Ascending aorta (tissue), 2 donors: ENCODE measurements at regions not wholly inside any gene's neighbourhood (a gene's known extent, or its start where the extent isn't known, plus 50 kb on each side); places are given as distances from the start of the nearest gene placed in this dataset.

Source experiments
- DNase-seq, 2 donors: peaks; one replicate each; pipeline ENCODE4 v3.0.0-alpha.2; 2019; ENCODE audit warnings: low spot score in 2 of 2
- H3K27ac ChIP-seq, 2 donors: fragments of 200-600 bp; sonication (generic); one replicate each; pipeline ENCODE4 v1.5.1; 2016 to 2017; ENCODE audit warnings: mild to moderate bottlenecking in 1 of 2
- H3K27me3 ChIP-seq: fragments of 200-600 bp; sonication (generic); one replicate; pipeline ENCODE4 v1.5.1; 2017
- H3K36me3 ChIP-seq, 2 donors: fragments of 200-600 bp; sonication (generic); one replicate each; pipeline ENCODE4 v1.5.1; 2016
- H3K4me1 ChIP-seq, 2 donors: fragments of 200-600 bp; sonication (generic); one replicate each; pipeline ENCODE4 v1.5.1; 2016 to 2017; ENCODE audit warnings: mild to moderate bottlenecking in 1 of 2
- H3K4me3 ChIP-seq, 2 donors: fragments of 200-600 bp; sonication (generic); one replicate each; pipeline ENCODE4 v1.5.1; 2016 to 2017; ENCODE audit warnings: mild to moderate bottlenecking in 1 of 2
- H3K9me3 ChIP-seq, 2 donors: fragments of 200-600 bp; sonication (generic); one replicate each; pipeline ENCODE4 v1.5.1; 2016
- CTCF ChIP-seq, 3 experiments: fragments of 200-600 bp in 2 of 3; fragments of 450-650 bp in 1 of 3; sonication (generic) in 2 of 3; IDR thresholded peaks; one replicate each; pipeline ENCODE4 v1.5.1; 2016 to 2019; ENCODE audit warnings: antibody characterized with exemption in 3 of 3, mild to moderate bottlenecking in 1 of 3, moderate library complexity in 1 of 3
- intact Hi-C: fragments of 100-400 bp; cut with DNase I; formaldehyde crosslinking; loops from one replicate; pipeline ENCODE4 v1.15.1; 2023

GRCh38 chr5:15168358-15168757 is 296.8 kb upstream of the ANKH start:
- no peaks in the 10 kb centered on the region for H3K9me3 ChIP-seq
- H3K4me3 ChIP-seq: no peak overlapping the region
- H3K4me1 ChIP-seq: no peaks in the 10 kb centered on the region
- H3K36me3 ChIP-seq: no peaks in the 10 kb centered on the region
- no peak for TF ChIP-seq CTCF (IDR thresholded peaks at IDR 0.05)
- intact Hi-C loops: no loop called here
- no peak overlapping the region for H3K27ac ChIP-seq
- H3K27me3 ChIP-seq: no peaks in the 10 kb centered on the region
- no peak for DNase-seq

- H3K4me1 ChIP-seq: no peaks in the 10 kb centered on the region
- H3K9me3 ChIP-seq: no peaks in the 10 kb centered on the region
- intact Hi-C loops: no loop called here
- no peaks in the 10 kb centered on the region for H3K27me3 ChIP-seq
- no peak overlapping the region for H3K27ac ChIP-seq
- no peaks in the 10 kb centered on the region for H3K36me3 ChIP-seq
- no peak for TF ChIP-seq CTCF (IDR thresholded peaks at IDR 0.05)
- no peak for DNase-seq
- no peak overlapping the region for H3K4me3 ChIP-seq
Observed at GRCh38 chr5:15160091-15160490, 288.5 kb upstream of the ANKH start.

- no peak for DNase-seq
- no peak for TF ChIP-seq CTCF (IDR thresholded peaks at IDR 0.05)
- intact Hi-C loops: no loop called here
- H3K4me3 ChIP-seq: no peak overlapping the region
- no peak overlapping the region for H3K27ac ChIP-seq
- no peaks in the 10 kb centered on the region for H3K4me1 ChIP-seq
- no peaks in the 10 kb centered on the region for H3K27me3 ChIP-seq
- no peaks in the 10 kb centered on the region for H3K9me3 ChIP-seq
- no peaks in the 10 kb centered on the region for H3K36me3 ChIP-seq
Observed at GRCh38 chr5:15159606-15160005, 288.0 kb upstream of the ANKH start.

GRCh38 chr5:15142458-15142857 is 270.9 kb upstream of the ANKH start:
- H3K36me3 ChIP-seq: no peaks in the 10 kb centered on the region
- no peaks in the 10 kb centered on the region for H3K4me1 ChIP-seq
- H3K4me3 ChIP-seq: no peak overlapping the region
- H3K9me3 ChIP-seq: no peaks in the 10 kb centered on the region
- no peaks in the 10 kb centered on the region for H3K27me3 ChIP-seq
- intact Hi-C loops: no loop called here
- no peak overlapping the region for H3K27ac ChIP-seq
- no peak for DNase-seq
- no peak for TF ChIP-seq CTCF (IDR thresholded peaks at IDR 0.05)

- Histone ChIP-seq H3K4me1 (no peaks in the 10 kb centered on the region), H3K27me3 (no peaks in the 10 kb centered on the region), H3K36me3 (no peaks in the 10 kb centered on the region), H3K27ac (no peak overlapping the region), H3K4me3 (no peak overlapping the region), H3K9me3 (no peaks in the 10 kb centered on the region)
- TF ChIP-seq CTCF (IDR thresholded peaks at IDR 0.05): no peak
- intact Hi-C loops: no loop called here
- DNase-seq: no peak
Observed at GRCh38 chr5:15137414-15137813, 265.8 kb upstream of the ANKH start.

- Histone ChIP-seq H3K27ac (no peak overlapping the region), H3K27me3 (no peaks in the 10 kb centered on the region), H3K36me3 (no peaks in the 10 kb centered on the region), H3K4me3 (no peak overlapping the region), H3K4me1 (no peaks in the 10 kb centered on the region), H3K9me3 (no peaks in the 10 kb centered on the region)
- intact Hi-C loops: no loop called here
- no peak for DNase-seq
- TF ChIP-seq CTCF (IDR thresholded peaks at IDR 0.05): no peak
Observed at GRCh38 chr5:15135661-15136060, 264.1 kb upstream of the ANKH start.
